ENCODE measurements at regions not wholly inside any gene's neighbourhood (a gene's known extent, or its start where the extent isn't known, plus 50 kb on each side); places are given as distances from the start of the nearest gene placed in this dataset.

- ATAC-seq (no peak), DNase-seq (no peak)
- no peak overlapping the region for H3K4me3 Mint-ChIP-seq
- H3K36me3 Mint-ChIP-seq (ENCODE audit: low read depth): no peaks in the 10 kb centered on the region
- no peaks in the 10 kb centered on the region for H3K4me1 Mint-ChIP-seq (ENCODE audit: low read depth)
- no peak overlapping the region for H3K27ac Mint-ChIP-seq
- no peaks in the 10 kb centered on the region for H3K27me3 Mint-ChIP-seq (ENCODE audit: low read depth)
- POLR2A ChIA-PET: no interaction called here
- CTCF ChIA-PET: no interaction called here
- peaks cover 27% of the 10 kb centered on the region for H3K9me3 Mint-ChIP-seq (ENCODE audit: insufficient read depth)
Measured at GRCh38 chr1:68615312-68615711, 118.4 kb upstream of the DEPDC1 start.

- H3K4me1 Mint-ChIP-seq (ENCODE audit: low read depth): no peaks in the 10 kb centered on the region
- no peak overlapping the region for H3K27ac Mint-ChIP-seq
- H3K9me3 Mint-ChIP-seq (ENCODE audit: insufficient read depth): peaks cover 15% of the 10 kb centered on the region
Measured at GRCh38 chr1:68617942-68618341, 121.1 kb upstream of the DEPDC1 start.

GRCh38 chr1:68620571-68620970, 123.7 kb upstream of the DEPDC1 start:
- ChIA-PET CTCF (no interaction called here), POLR2A (no interaction called here)
- ATAC-seq (no peak), DNase-seq (no peak)
- H3K27ac Mint-ChIP-seq: no peak overlapping the region
- H3K36me3 Mint-ChIP-seq (ENCODE audit: low read depth): no peaks in the 10 kb centered on the region
- H3K4me1 Mint-ChIP-seq (ENCODE audit: low read depth): no peaks in the 10 kb centered on the region
- no peaks in the 10 kb centered on the region for H3K27me3 Mint-ChIP-seq (ENCODE audit: low read depth)
- H3K9me3 Mint-ChIP-seq (ENCODE audit: insufficient read depth): peaks cover 13% of the 10 kb centered on the region
- H3K4me3 Mint-ChIP-seq: no peak overlapping the region

More at GRCh38 chr1:68617942-68618341, 121.1 kb upstream of the DEPDC1 start:
- ChIA-PET POLR2A (no interaction called here), CTCF (no interaction called here)
- H3K36me3 Mint-ChIP-seq (ENCODE audit: low read depth): no peaks in the 10 kb centered on the region
- no peak for ATAC-seq
- DNase-seq: no peak
- H3K27me3 Mint-ChIP-seq (ENCODE audit: low read depth): no peaks in the 10 kb centered on the region
- H3K4me3 Mint-ChIP-seq: no peak overlapping the region

- no peaks in the 10 kb centered on the region for H3K27me3 Mint-ChIP-seq (ENCODE audit: low read depth)
- ChIA-PET POLR2A (no interaction called here), CTCF (no interaction called here)
- H3K27ac Mint-ChIP-seq: no peak overlapping the region
- ATAC-seq (no peak), DNase-seq (no peak)
- peaks cover 4% of the 10 kb centered on the region for H3K9me3 Mint-ChIP-seq (ENCODE audit: insufficient read depth)
- no peaks in the 10 kb centered on the region for H3K4me1 Mint-ChIP-seq (ENCODE audit: low read depth)
- no peak overlapping the region for H3K4me3 Mint-ChIP-seq
- H3K36me3 Mint-ChIP-seq (ENCODE audit: low read depth): no peaks in the 10 kb centered on the region
Measured at GRCh38 chr1:68623700-68624099, 126.8 kb upstream of the DEPDC1 start.

GRCh38 chr1:68624233-68624632, 127.4 kb upstream of the DEPDC1 start:
- no peak for DNase-seq
- no peaks in the 10 kb centered on the region for H3K36me3 Mint-ChIP-seq (ENCODE audit: low read depth)
- no peaks in the 10 kb centered on the region for H3K4me1 Mint-ChIP-seq (ENCODE audit: low read depth)
- CTCF ChIA-PET: no interaction called here
- no peaks in the 10 kb centered on the region for H3K27me3 Mint-ChIP-seq (ENCODE audit: low read depth)
- H3K27ac Mint-ChIP-seq: no peak overlapping the region
- POLR2A ChIA-PET: no interaction called here
- H3K4me3 Mint-ChIP-seq: no peak overlapping the region
- peaks cover 3% of the 10 kb centered on the region for H3K9me3 Mint-ChIP-seq (ENCODE audit: insufficient read depth)
- ATAC-seq: no peak

- H3K27ac Mint-ChIP-seq: no peak overlapping the region
- no peak overlapping the region for H3K4me3 Mint-ChIP-seq
- ATAC-seq (no peak), DNase-seq (no peak)
- H3K9me3 Mint-ChIP-seq (ENCODE audit: insufficient read depth): peaks cover 3% of the 10 kb centered on the region
- POLR2A ChIA-PET: no interaction called here
- CTCF ChIA-PET: interaction anchor here (0.6 kb wide), 1 partner anchor 17 kb away, joined by 3 read pairs; no protein-coding TSS in a partner anchor
- H3K27me3 Mint-ChIP-seq (ENCODE audit: low read depth): no peaks in the 10 kb centered on the region
- H3K4me1 Mint-ChIP-seq (ENCODE audit: low read depth): no peaks in the 10 kb centered on the region
- H3K36me3 Mint-ChIP-seq (ENCODE audit: low read depth): no peaks in the 10 kb centered on the region
Measured at GRCh38 chr1:68625624-68626023, 128.7 kb upstream of the DEPDC1 start.

GRCh38 chr1:68633141-68633919, 136.4 kb upstream of the DEPDC1 start:
- Mint-ChIP-seq H3K27me3 (ENCODE audit: low read depth) (no peaks in the 10 kb centered on the region), H3K27ac (no peak overlapping the region), H3K4me3 (no peak overlapping the region), H3K9me3 (ENCODE audit: insufficient read depth) (peaks cover 9% of the 10 kb centered on the region), H3K36me3 (ENCODE audit: low read depth) (no peaks in the 10 kb centered on the region), H3K4me1 (ENCODE audit: low read depth) (no peaks in the 10 kb centered on the region)
- ATAC-seq (no peak), DNase-seq (no peak)
- ChIA-PET POLR2A (no interaction called here), CTCF (no interaction called here)

GRCh38 chr1:68644504-68644903, 147.6 kb upstream of the DEPDC1 start:
- no peak overlapping the region for H3K27ac Mint-ChIP-seq
- ChIA-PET POLR2A (no interaction called here), CTCF (no interaction called here)
- peaks cover 5% of the 10 kb centered on the region for H3K9me3 Mint-ChIP-seq (ENCODE audit: insufficient read depth)
- H3K36me3 Mint-ChIP-seq (ENCODE audit: low read depth): no peaks in the 10 kb centered on the region
- ATAC-seq (no peak), DNase-seq (no peak)
- H3K27me3 Mint-ChIP-seq (ENCODE audit: low read depth): no peaks in the 10 kb centered on the region
- no peak overlapping the region for H3K4me3 Mint-ChIP-seq
- no peaks in the 10 kb centered on the region for H3K4me1 Mint-ChIP-seq (ENCODE audit: low read depth)

- Mint-ChIP-seq H3K4me1 (ENCODE audit: low read depth) (no peaks in the 10 kb centered on the region), H3K27me3 (ENCODE audit: low read depth) (no peaks in the 10 kb centered on the region), H3K4me3 (no peak overlapping the region), H3K36me3 (ENCODE audit: low read depth) (no peaks in the 10 kb centered on the region), H3K9me3 (ENCODE audit: insufficient read depth) (no peaks in the 10 kb centered on the region), H3K27ac (no peak overlapping the region)
- DNase-seq: no peak
- no peak for ATAC-seq
- ChIA-PET CTCF (no interaction called here), POLR2A (no interaction called here)
Measured at GRCh38 chr1:68651115-68651514, 154.2 kb upstream of the DEPDC1 start.

- CTCF ChIA-PET: no interaction called here
- DNase-seq (no peak), ATAC-seq (no peak)
- Mint-ChIP-seq H3K4me3 (no peak overlapping the region), H3K36me3 (ENCODE audit: low read depth) (no peaks in the 10 kb centered on the region), H3K27me3 (ENCODE audit: low read depth) (no peaks in the 10 kb centered on the region), H3K27ac (no peak overlapping the region), H3K4me1 (ENCODE audit: low read depth) (no peaks in the 10 kb centered on the region), H3K9me3 (ENCODE audit: insufficient read depth) (no peaks in the 10 kb centered on the region)
- POLR2A ChIA-PET: no interaction called here
Measured at GRCh38 chr1:68653882-68654281, 157.0 kb upstream of the DEPDC1 start.

- POLR2A ChIA-PET: no interaction called here
- DNase-seq (no peak), ATAC-seq (no peak)
- H3K4me1 Mint-ChIP-seq (ENCODE audit: low read depth): no peaks in the 10 kb centered on the region
- H3K36me3 Mint-ChIP-seq (ENCODE audit: low read depth): no peaks in the 10 kb centered on the region
- CTCF ChIA-PET: no interaction called here
- H3K27ac Mint-ChIP-seq: no peak overlapping the region
- H3K4me3 Mint-ChIP-seq: no peak overlapping the region
- no peaks in the 10 kb centered on the region for H3K9me3 Mint-ChIP-seq (ENCODE audit: insufficient read depth)
- no peaks in the 10 kb centered on the region for H3K27me3 Mint-ChIP-seq (ENCODE audit: low read depth)
Measured at GRCh38 chr1:68673771-68674170, 176.9 kb upstream of the DEPDC1 start.

- ChIA-PET CTCF (no interaction called here), POLR2A (interaction anchor here (0.6 kb wide), 1 partner anchor 104 kb away, joined by 3 read pairs; no protein-coding TSS in a partner anchor)
- H3K4me3 Mint-ChIP-seq: no peak overlapping the region
- ATAC-seq (no peak), DNase-seq (no peak)
- no peaks in the 10 kb centered on the region for H3K4me1 Mint-ChIP-seq (ENCODE audit: low read depth)
- H3K27me3 Mint-ChIP-seq (ENCODE audit: low read depth): no peaks in the 10 kb centered on the region
- no peaks in the 10 kb centered on the region for H3K9me3 Mint-ChIP-seq (ENCODE audit: insufficient read depth)
- no peak overlapping the region for H3K27ac Mint-ChIP-seq
- no peaks in the 10 kb centered on the region for H3K36me3 Mint-ChIP-seq (ENCODE audit: low read depth)
Measured at GRCh38 chr1:68675336-68675735, 178.5 kb upstream of the DEPDC1 start.

GRCh38 chr1:68677684-68678351, 180.9 kb upstream of the DEPDC1 start:
- H3K27me3 Mint-ChIP-seq (ENCODE audit: low read depth): no peaks in the 10 kb centered on the region
- no peak for DNase-seq
- ATAC-seq: no peak
- CTCF ChIA-PET: no interaction called here
- no peak overlapping the region for H3K4me3 Mint-ChIP-seq
- H3K4me1 Mint-ChIP-seq (ENCODE audit: low read depth): no peaks in the 10 kb centered on the region
- POLR2A ChIA-PET: no interaction called here
- H3K9me3 Mint-ChIP-seq (ENCODE audit: insufficient read depth): no peaks in the 10 kb centered on the region
- no peak overlapping the region for H3K27ac Mint-ChIP-seq
- H3K36me3 Mint-ChIP-seq (ENCODE audit: low read depth): no peaks in the 10 kb centered on the region
